Activated CD4-positive, alpha-beta T cell treated with anti-CD3 and anti-CD28 coated beads, Interleukin-2, amount 10 ng/mL, durations not matched to agents 24 days and 14 days (primary cell): ENCODE measurements at regions not wholly inside any gene's neighbourhood (a gene's known extent, or its start where the extent isn't known, plus 50 kb on each side); places are given as distances from the start of the nearest gene placed in this dataset.

Experiments
- DNase-seq: peaks from one replicate; pipeline ENCODE4 v3.0.0; 2022
- H3K27ac Mint-ChIP-seq: one replicate; pipeline ENCODE4 v1.8.0; 2022; ENCODE audit warnings: mild to moderate bottlenecking, mixed read lengths
- H3K27me3 Mint-ChIP-seq: one replicate; pipeline ENCODE4 v1.8.0; 2022; ENCODE audit warnings: mixed read lengths
- H3K36me3 Mint-ChIP-seq: one replicate; pipeline ENCODE4 v1.8.0; 2022; ENCODE audit warnings: low read depth, mild to moderate bottlenecking, mixed read lengths
- H3K4me1 Mint-ChIP-seq: one replicate; pipeline ENCODE4 v1.8.0; 2021; ENCODE audit warnings: mixed read lengths
- H3K4me3 Mint-ChIP-seq: one replicate; pipeline ENCODE4 v1.8.0; 2022; ENCODE audit warnings: mild to moderate bottlenecking, moderate library complexity, mixed read lengths
- H3K9me3 Mint-ChIP-seq: one replicate; pipeline ENCODE4 v1.8.0; 2021; ENCODE audit warnings: mixed read lengths
- intact Hi-C: fragments of 100-400 bp; cut with micrococcal nuclease; formaldehyde crosslinking; loops from one replicate; pipeline ENCODE4 v1.15.1; 2023

GRCh38 chr14:101193106-101193844 is 289.8 kb upstream of the RTL1 start:
- intact Hi-C loops, result no loop called here
- no peak overlapping the region for H3K4me3 Mint-ChIP-seq
- DNase-seq, result no peak
- H3K4me1 Mint-ChIP-seq, result no peaks in the 10 kb centered on the region
- no peaks in the 10 kb centered on the region for H3K9me3 Mint-ChIP-seq
- no peak overlapping the region for H3K27ac Mint-ChIP-seq
- no peaks in the 10 kb centered on the region for H3K27me3 Mint-ChIP-seq
- H3K36me3 Mint-ChIP-seq, result no peaks in the 10 kb centered on the region

- no peaks in the 10 kb centered on the region for H3K36me3 Mint-ChIP-seq
- DNase-seq, result no peak
- no peak overlapping the region for H3K27ac Mint-ChIP-seq
- intact Hi-C loops, result no loop called here
- no peaks in the 10 kb centered on the region for H3K27me3 Mint-ChIP-seq
- no peak overlapping the region for H3K4me3 Mint-ChIP-seq
- H3K4me1 Mint-ChIP-seq, result no peaks in the 10 kb centered on the region
- no peaks in the 10 kb centered on the region for H3K9me3 Mint-ChIP-seq
These were observed 290.4 kb upstream of the RTL1 start for GRCh38 chr14:101193845-101194372.

GRCh38 chr14:101194373-101195308 is 291.1 kb upstream of the RTL1 start:
- no peak for DNase-seq

GRCh38 chr14:101195309-101195901 is 291.9 kb upstream of the RTL1 start:
- H3K27me3 Mint-ChIP-seq, result no peaks in the 10 kb centered on the region
- no peaks in the 10 kb centered on the region for H3K9me3 Mint-ChIP-seq
- H3K4me1 Mint-ChIP-seq, result no peaks in the 10 kb centered on the region
- intact Hi-C loops, result no loop called here
- H3K36me3 Mint-ChIP-seq, result no peaks in the 10 kb centered on the region
- no peak overlapping the region for H3K27ac Mint-ChIP-seq
- DNase-seq, result no peak
- no peak overlapping the region for H3K4me3 Mint-ChIP-seq

More at GRCh38 chr14:101194373-101195308, 291.1 kb upstream of the RTL1 start:
- Mint-ChIP-seq H3K4me3 (no peak overlapping the region), H3K36me3 (no peaks in the 10 kb centered on the region), H3K9me3 (no peaks in the 10 kb centered on the region), H3K27me3 (no peaks in the 10 kb centered on the region), H3K27ac (no peak overlapping the region), H3K4me1 (no peaks in the 10 kb centered on the region)
- intact Hi-C loops, result no loop called here

DNA sequence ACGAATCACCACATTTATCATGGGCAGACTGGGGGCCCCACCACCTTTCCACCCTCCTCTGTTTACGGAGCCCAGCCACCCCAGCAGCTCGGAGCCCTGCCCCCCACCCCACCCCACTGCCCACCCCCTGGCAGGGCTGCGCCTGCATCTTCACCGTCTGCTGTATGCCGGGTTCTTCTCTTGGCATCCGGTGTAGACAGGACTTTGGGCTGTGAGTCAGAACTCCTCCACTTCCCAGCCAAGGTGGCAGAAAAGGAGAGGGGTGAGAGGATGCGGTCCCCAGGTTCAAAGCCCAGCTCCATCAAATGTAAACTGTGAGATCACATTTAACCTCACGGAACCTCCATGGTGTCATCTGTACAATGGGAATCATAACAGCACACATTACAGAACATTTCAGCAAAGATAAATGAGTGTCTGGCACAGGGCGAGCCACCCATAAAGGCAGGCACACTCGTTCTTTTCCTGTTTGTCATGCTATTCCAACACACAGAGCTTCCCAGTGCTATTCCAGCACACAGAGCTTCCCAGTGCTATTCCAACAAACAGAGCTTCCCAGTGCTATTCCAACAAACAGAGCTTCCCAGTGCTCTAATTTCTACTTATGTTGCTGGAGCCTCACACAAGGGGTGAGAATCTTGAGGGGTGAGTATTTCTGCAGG is 292.7 kb upstream of the RTL1 start:
- intact Hi-C loops, result no loop called here
- H3K27ac Mint-ChIP-seq, result no peak overlapping the region
- no peak overlapping the region for H3K4me3 Mint-ChIP-seq
- no peaks in the 10 kb centered on the region for H3K9me3 Mint-ChIP-seq
- H3K36me3 Mint-ChIP-seq, result no peaks in the 10 kb centered on the region
- H3K4me1 Mint-ChIP-seq, result no peaks in the 10 kb centered on the region
- no peak for DNase-seq
- no peaks in the 10 kb centered on the region for H3K27me3 Mint-ChIP-seq

- Mint-ChIP-seq H3K36me3 (no peaks in the 10 kb centered on the region), H3K27ac (no peak overlapping the region), H3K9me3 (no peaks in the 10 kb centered on the region), H3K27me3 (no peaks in the 10 kb centered on the region), H3K4me3 (no peak overlapping the region), H3K4me1 (no peaks in the 10 kb centered on the region)
- no peak for DNase-seq
- intact Hi-C loops, result no loop called here
These were observed 293.5 kb upstream of the RTL1 start for GRCh38 chr14:101196795-101197590.

- intact Hi-C loops, result no loop called here
- no peak overlapping the region for H3K27ac Mint-ChIP-seq
- DNase-seq, result no peak
- no peaks in the 10 kb centered on the region for H3K4me1 Mint-ChIP-seq
- no peaks in the 10 kb centered on the region for H3K27me3 Mint-ChIP-seq
- H3K36me3 Mint-ChIP-seq, result no peaks in the 10 kb centered on the region
- no peaks in the 10 kb centered on the region for H3K9me3 Mint-ChIP-seq
- H3K4me3 Mint-ChIP-seq, result no peak overlapping the region
These were observed 294.3 kb upstream of the RTL1 start for GRCh38 chr14:101197595-101198397.

GRCh38 chr14:101198398-101199027 is 295.0 kb upstream of the RTL1 start:
- Mint-ChIP-seq H3K27ac (no peak overlapping the region), H3K36me3 (no peaks in the 10 kb centered on the region), H3K4me3 (no peak overlapping the region), H3K27me3 (no peaks in the 10 kb centered on the region), H3K4me1 (no peaks in the 10 kb centered on the region), H3K9me3 (no peaks in the 10 kb centered on the region)
- intact Hi-C loops, result no loop called here
- DNase-seq, result no peak

- Mint-ChIP-seq H3K36me3 (no peaks in the 10 kb centered on the region), H3K27ac (no peak overlapping the region), H3K4me1 (no peaks in the 10 kb centered on the region), H3K9me3 (no peaks in the 10 kb centered on the region), H3K4me3 (no peak overlapping the region), H3K27me3 (no peaks in the 10 kb centered on the region)
- intact Hi-C loops, result no loop called here
- DNase-seq, result no peak
These were observed 295.7 kb upstream of the RTL1 start for GRCh38 chr14:101199028-101199770.

DNA sequence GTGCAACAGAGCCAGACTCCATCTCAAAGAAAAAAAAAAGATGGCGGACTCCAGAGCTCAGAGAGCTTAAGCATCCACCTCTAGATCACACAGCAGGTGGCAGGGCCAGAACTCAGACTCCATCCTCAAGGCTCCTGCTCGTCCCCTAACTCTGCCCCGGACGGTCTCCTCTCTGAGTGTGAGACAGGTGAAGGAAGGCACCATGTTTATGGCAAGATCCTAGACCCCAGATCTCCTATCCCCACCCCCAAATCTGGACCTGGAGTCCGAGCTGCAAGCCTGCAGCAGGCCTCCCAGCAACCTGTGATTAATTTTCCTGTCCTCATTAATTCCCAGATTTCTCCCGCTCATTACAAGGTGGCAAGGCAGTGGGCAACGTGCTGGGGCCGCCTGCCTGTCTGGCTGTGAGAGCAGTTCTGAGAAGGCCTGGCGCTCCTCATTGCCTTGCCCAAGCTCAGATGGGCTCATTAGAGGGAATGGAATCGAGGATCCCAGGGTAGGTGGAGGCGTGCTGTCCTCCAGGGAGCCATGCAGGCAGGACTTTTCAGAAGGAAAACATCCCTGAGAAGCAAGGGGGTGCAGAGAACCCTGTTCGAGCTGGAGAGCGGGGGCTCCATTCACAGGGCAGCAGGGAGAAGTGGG is 296.6 kb upstream of the RTL1 start:
- Mint-ChIP-seq H3K9me3 (no peaks in the 10 kb centered on the region), H3K27ac (no peak overlapping the region), H3K4me1 (no peaks in the 10 kb centered on the region), H3K36me3 (no peaks in the 10 kb centered on the region), H3K4me3 (no peak overlapping the region), H3K27me3 (no peaks in the 10 kb centered on the region)
- intact Hi-C loops, result no loop called here
- no peak for DNase-seq
